22Rv1 (cell line): ENCODE measurements at regions not wholly inside any gene's neighbourhood (a gene's known extent, or its start where the extent isn't known, plus 50 kb on each side); places are given as distances from the start of the nearest gene placed in this dataset.

Experiments used
- CTCF ChIP-seq: fragments of 450-650 bp; IDR thresholded peaks from 2 replicates; pipeline ENCODE4 v1.5.1; 2017; ENCODE audit warnings: mild to moderate bottlenecking
- ZFX ChIP-seq: fragments of 450-650 bp; IDR thresholded peaks from 2 replicates; pipeline ENCODE4 v1.6.1; 2017; ENCODE audit warnings: antibody characterized with exemption, borderline replicate concordance

GRCh38 chr21:31795992-31796391 lies 64.1 kb upstream of the SCAF4 start:
- TF ChIP-seq CTCF: no peak
- TF ChIP-seq ZFX: no peak
